K562 (cell line): ENCODE measurements at regions not wholly inside any gene's neighbourhood (a gene's known extent, or its start where the extent isn't known, plus 50 kb on each side); places are given as distances from the start of the nearest gene placed in this dataset.

Source experiments
- ATAC-seq: fragments of 200-7000 bp; cut with Tn5 transposase; 3 replicates; pipeline ENCODE4 v1.9.1; 2020; ENCODE audit warnings: moderate library complexity
- BruUV-seq: library from RNA; stranded (reverse); fragments of 400-500 nt; replicated peaks from 2 replicates; lab custom pipeline; 2021; lab: Mats Ljungman, UMichigan
- CTCF ChIA-PET: fragments of 300-600 bp; formaldehyde crosslinking; extraction: SDS; loops from one replicate; lab custom pipeline; 2021; ENCODE audit warnings: low intra/inter-chr PET ratio; lab: Yijun Ruan, JAX
- POLR2A ChIA-PET: fragments of 300-600, 350-650 bp; sonication (Branson Sonifier 250); formaldehyde crosslinking; extraction: SDS; loops from one replicate; lab custom pipeline; 2021; ENCODE audit warnings: antibody characterized with exemption, inconsistent platforms; lab: Yijun Ruan, JAX
- DNase-seq, 4 experiments: peaks; one replicate each; pipeline versions ENCODE4 v3.0.0 to v3.0.0-alpha.2; 2011 to 2018; ENCODE audit warnings: low spot score in 3 of 4, mixed read lengths in 3 of 4; ENCODE audit errors: extremely low read depth in 1 of 4
- FAIRE-seq: peaks from 2 replicates; lab custom pipeline; 2011; peaks lifted over from hg19 to GRCh38; lab: Jason Lieb, UNC
- H2AFZ ChIP-seq: 2 replicates; pipeline ENCODE4 v1.6.0; 2011; ENCODE audit warnings: low read depth, low read length, control low read depth, inconsistent platforms
- H3K27ac ChIP-seq: fragments of 200-600 bp; 3 replicates; pipeline ENCODE4 v1.8.0; 2011; ENCODE audit warnings: low read depth, mild to moderate bottlenecking, control low read depth, inconsistent platforms, low read length, moderate library complexity, mixed read lengths; ENCODE audit errors: extremely low read depth
- H3K27me3 ChIP-seq, 2 experiments: fragments of 300-600 bp in 1 of 2; 2 replicates in 1 of 2; 3 replicates in 1 of 2; pipeline versions ENCODE4 v1.6.0 to v1.8.0; 2011; ENCODE audit warnings: inconsistent platforms in 2 of 2, low read length in 2 of 2, mild to moderate bottlenecking in 1 of 2, mixed read lengths in 1 of 2, moderate library complexity in 1 of 2; ENCODE audit not compliant: control insufficient read depth in 2 of 2, insufficient read depth in 2 of 2
- H3K36me3 ChIP-seq: fragments of 300-600 bp; 3 replicates; pipeline ENCODE4 v1.8.0; 2011; ENCODE audit warnings: mild to moderate bottlenecking, low read length, inconsistent platforms; ENCODE audit not compliant: control insufficient read depth, insufficient read depth
- H3K4me1 ChIP-seq, 2 experiments: fragments of 200-600 bp in 1 of 2; replicated peaks in 1 of 2; 2 replicates in 1 of 2; 3 replicates in 1 of 2; pipeline versions ENCODE4 v1.5.1 to v1.8.0; 2011; ENCODE audit warnings: inconsistent platforms in 2 of 2, low read length in 2 of 2, mild to moderate bottlenecking in 1 of 2, mixed read lengths in 1 of 2, moderate library complexity in 1 of 2; ENCODE audit not compliant: control insufficient read depth in 2 of 2, insufficient read depth in 2 of 2
- H3K4me2 ChIP-seq: 2 replicates; pipeline ENCODE4 v1.6.1; 2011; ENCODE audit warnings: low read length, control low read depth, inconsistent platforms, mixed read lengths; ENCODE audit not compliant: insufficient read depth
- H3K4me3 ChIP-seq: fragments of 200-600 bp; sonication (generic), shearing (Covaris generic); 2 replicates; pipeline ENCODE4 v1.5.1; 2016; ENCODE audit warnings: control low read depth, inconsistent platforms
- H3K79me2 ChIP-seq: fragments of 200-600 bp; 3 replicates; pipeline ENCODE4 v1.8.0; 2011; ENCODE audit warnings: low read length, inconsistent platforms; ENCODE audit not compliant: control insufficient read depth, insufficient read depth
- H3K9ac ChIP-seq, 2 experiments: 2 replicates each; pipeline versions ENCODE4 v1.6.0 to v1.6.1; 2011; ENCODE audit warnings: low read depth in 2 of 2, low read length in 2 of 2, control low read depth in 1 of 2, inconsistent platforms in 1 of 2, mild to moderate bottlenecking in 1 of 2, mixed read lengths in 1 of 2; ENCODE audit not compliant: insufficient read depth in 1 of 2
- H3K9me1 ChIP-seq: one replicate; pipeline ENCODE4 v1.6.0; 2011; ENCODE audit warnings: inconsistent platforms, mild to moderate bottlenecking, low read length, moderate library complexity; ENCODE audit not compliant: control insufficient read depth, insufficient read depth
- H3K9me3 ChIP-seq: replicated peaks from 2 replicates; pipeline ENCODE4 v1.5.1; 2011; ENCODE audit warnings: low read depth, low read length, inconsistent platforms; ENCODE audit not compliant: control insufficient read depth, insufficient read depth
- H4K20me1 ChIP-seq: replicated peaks from 2 replicates; pipeline ENCODE4 v1.6.1; 2011; ENCODE audit warnings: low read length, inconsistent platforms, mixed read lengths; ENCODE audit not compliant: control insufficient read depth, insufficient read depth
- ARID4B ChIP-seq: sonication (generic); formaldehyde crosslinking; IDR thresholded peaks from 2 replicates; pipeline ENCODE4 v1.8.0; 2022; ENCODE audit warnings: mild to moderate bottlenecking, missing genetic modification reagents
- BDP1 ChIP-seq: IDR thresholded peaks from 3 replicates; pipeline ENCODE4 v1.6.1; 2011; ENCODE audit not compliant: insufficient read length, insufficient read depth
- GMEB1 ChIP-seq: fragments of 250-450 bp; sonication (Bioruptor Pico); IDR thresholded peaks from 2 replicates; pipeline ENCODE4 v1.4.0; 2020; ENCODE audit warnings: mild to moderate bottlenecking
- KAT2B ChIP-seq: IDR thresholded peaks from one replicate; pipeline ENCODE4 v1.6.1; 2012; ENCODE audit warnings: low read depth, mild to moderate bottlenecking, control low read depth, inconsistent platforms, low read length, moderate library complexity
- L3MBTL2 ChIP-seq: fragments of 450-650 bp; IDR thresholded peaks from 2 replicates; pipeline ENCODE4 v1.6.1; 2016; ENCODE audit warnings: mild to moderate bottlenecking, moderate library complexity
- MAFG ChIP-seq: fragments of 450-650 bp; conservative IDR thresholded peaks from 2 replicates; pipeline ENCODE4 v1.6.1; 2016; ENCODE audit warnings: missing genetic modification characterization, missing compliant biosample characterization
- MTA1 ChIP-seq: fragments of 450-650 bp; IDR thresholded peaks from 2 replicates; pipeline ENCODE4 v1.6.1; 2017; ENCODE audit warnings: borderline replicate concordance
- ZBTB9 ChIP-seq: fragments of 450-650 bp; formaldehyde crosslinking; IDR thresholded peaks from 2 replicates; pipeline ENCODE4 v1.4.0; 2020; ENCODE audit warnings: mild to moderate bottlenecking, moderate library complexity
- ZEB2 ChIP-seq: fragments of 450-650 bp; IDR thresholded peaks from 2 replicates; pipeline ENCODE4 v1.6.1; 2016
- ZNF277 ChIP-seq: fragments of 250-450 bp; sonication (Bioruptor Pico); IDR thresholded peaks from 2 replicates; pipeline ENCODE4 v1.8.0; 2022; ENCODE audit warnings: inconsistent platforms, mild to moderate bottlenecking, moderate library complexity, borderline replicate concordance
- WGBS: fragments of 100-300 bp; shearing (Covaris generic); methylation state at CpG from one replicate; pipeline ENCODE4 v1.1.6; 2016; ENCODE audit warnings: low coverage, mixed read lengths; ENCODE audit not compliant: insufficient coverage; ENCODE audit errors: missing lambda C conversion rate; 5-methylcytosine and 5-hydroxymethylcytosine counted together
- in situ Hi-C: fragments of 300-500 bp; cut with MboI; formaldehyde crosslinking; loops from 4 replicates; pipeline ENCODE4 v1.15.0; 2018; ENCODE audit warnings: inconsistent platforms, mixed read lengths
- intact Hi-C: fragments of 100-400 bp; cut with micrococcal nuclease; formaldehyde crosslinking; loops from 2 replicates; pipeline ENCODE4 v1.14.2; 2022

- no peak for TF ChIP-seq ARID4B (CRISPR knock-in tag)
- TF ChIP-seq, all 486 proteins: peak for 3
Measured at GRCh38 chr2:191757208-191757607, 79.3 kb downstream of the NABP1 start (continued).

- 22% methylated on average over 13 of the region's 13 CpGs for WGBS
- DNase-seq (peak; percentile 51 to 80 (median 68)), ATAC-seq (peak; percentile 100), FAIRE-seq (peak; percentile 94)
- Histone ChIP-seq H3K27me3 (no peaks in the 10 kb centered on the region), H3K9me1 (no peaks in the 10 kb centered on the region), H3K79me2 (no peaks in the 10 kb centered on the region), H3K4me1 (peaks cover 0 to 8% of the 10 kb centered on the region in 2 experiments; a peak in 4 of 5 replicates), H3K36me3 (no peaks in the 10 kb centered on the region), H3K9me3 (no peaks in the 10 kb centered on the region), H2AFZ (peak overlapping the region; percentile 88), H3K27ac (no peak overlapping the region), H3K9ac (no peak overlapping the region; a peak in 1 of 4 replicates), H3K4me2 (peak overlapping the region; percentile 68), H4K20me1 (no peaks in the 10 kb centered on the region), H3K4me3 (no peak overlapping the region)
- no TSS peak for BruUV-seq
- in situ Hi-C loops (no loop called here), intact Hi-C loops (no loop called here)
- POLR2A ChIA-PET = interaction anchor here (0.6 to 0.8 kb wide), 2 partner anchors 1313 to 1838 kb away, joined by 3 to 4 read pairs; no protein-coding TSS in a partner anchor
- CTCF ChIA-PET = no interaction called here
- no peak for TF ChIP-seq MTA1
- TF ChIP-seq KAT2B = no peak
- no peak for TF ChIP-seq MAFG (tag)
- TF ChIP-seq ZEB2 = no peak
- no peak for TF ChIP-seq GMEB1 (CRISPR knock-in tag)
- no peak for TF ChIP-seq ZBTB9
- peak; percentile 28; the same call in 1 of the 2 replicates for TF ChIP-seq L3MBTL2
- no peak for TF ChIP-seq BDP1
- TF ChIP-seq ZNF277 (CRISPR knock-in tag) = no peak
Measured at GRCh38 chr2:191758518-191759507, 80.9 kb downstream of the NABP1 start.
